Endothelial cell of umbilical vein (primary cell): ENCODE measurements at regions not wholly inside any gene's neighbourhood (a gene's known extent, or its start where the extent isn't known, plus 50 kb on each side); places are given as distances from the start of the nearest gene placed in this dataset.

Experiments used
- POLR2A ChIP-seq: IDR thresholded peaks from 2 replicates; pipeline ENCODE4 v1.6.1; 2012; ENCODE audit warnings: low read depth, mild to moderate bottlenecking, control low read depth, low read length
- POLR2AphosphoS5 ChIP-seq: IDR thresholded peaks from 2 replicates; pipeline ENCODE4 v1.6.1; 2012; ENCODE audit warnings: low read depth, mild to moderate bottlenecking, control low read depth, low read length, moderate library complexity; ENCODE audit not compliant: insufficient read depth
- TF ChIP-seq, protein P1 (sequence below): IDR thresholded peaks from 2 replicates; pipeline ENCODE4 v1.6.1; 2011; ENCODE audit not compliant: insufficient read depth, insufficient read length
- TF ChIP-seq, protein P2 (sequence below), 2 donors: IDR thresholded peaks; 1 replicate in 1 of 2; 2 replicates in 1 of 2; pipeline ENCODE4 v1.5.1; 2011; ENCODE audit warnings: low read length in 2 of 2, mild to moderate bottlenecking in 2 of 2, moderate library complexity in 2 of 2, control low read depth in 1 of 2, inconsistent platforms in 1 of 2, low read depth in 1 of 2; ENCODE audit not compliant: insufficient read depth in 1 of 2; ENCODE audit errors: extremely low read depth in 1 of 2

DNA sequence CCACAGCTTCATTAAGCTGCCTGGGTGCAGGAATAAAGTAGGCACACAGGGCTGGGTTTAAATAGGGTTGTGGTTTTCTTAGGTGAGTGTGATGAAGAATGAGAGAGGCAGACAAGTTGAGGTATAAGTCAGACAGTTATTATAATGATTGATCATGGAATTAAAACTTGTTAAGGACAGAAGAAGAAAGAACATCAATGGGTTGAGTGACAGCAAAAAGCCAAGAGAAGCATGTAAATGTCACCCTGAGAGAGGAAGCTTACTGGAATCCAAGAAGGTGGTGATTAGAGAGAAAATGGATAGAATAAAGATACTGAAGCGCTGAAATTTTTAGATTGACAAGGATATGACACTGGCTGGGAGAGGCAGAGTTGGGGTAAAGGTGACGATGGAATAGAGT, 325.2 kb upstream of the SLITRK1 start:
- TF ChIP-seq, protein P1, sequence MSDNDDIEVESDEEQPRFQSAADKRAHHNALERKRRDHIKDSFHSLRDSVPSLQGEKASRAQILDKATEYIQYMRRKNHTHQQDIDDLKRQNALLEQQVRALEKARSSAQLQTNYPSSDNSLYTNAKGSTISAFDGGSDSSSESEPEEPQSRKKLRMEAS: no peak
- TF ChIP-seq, protein P2, sequence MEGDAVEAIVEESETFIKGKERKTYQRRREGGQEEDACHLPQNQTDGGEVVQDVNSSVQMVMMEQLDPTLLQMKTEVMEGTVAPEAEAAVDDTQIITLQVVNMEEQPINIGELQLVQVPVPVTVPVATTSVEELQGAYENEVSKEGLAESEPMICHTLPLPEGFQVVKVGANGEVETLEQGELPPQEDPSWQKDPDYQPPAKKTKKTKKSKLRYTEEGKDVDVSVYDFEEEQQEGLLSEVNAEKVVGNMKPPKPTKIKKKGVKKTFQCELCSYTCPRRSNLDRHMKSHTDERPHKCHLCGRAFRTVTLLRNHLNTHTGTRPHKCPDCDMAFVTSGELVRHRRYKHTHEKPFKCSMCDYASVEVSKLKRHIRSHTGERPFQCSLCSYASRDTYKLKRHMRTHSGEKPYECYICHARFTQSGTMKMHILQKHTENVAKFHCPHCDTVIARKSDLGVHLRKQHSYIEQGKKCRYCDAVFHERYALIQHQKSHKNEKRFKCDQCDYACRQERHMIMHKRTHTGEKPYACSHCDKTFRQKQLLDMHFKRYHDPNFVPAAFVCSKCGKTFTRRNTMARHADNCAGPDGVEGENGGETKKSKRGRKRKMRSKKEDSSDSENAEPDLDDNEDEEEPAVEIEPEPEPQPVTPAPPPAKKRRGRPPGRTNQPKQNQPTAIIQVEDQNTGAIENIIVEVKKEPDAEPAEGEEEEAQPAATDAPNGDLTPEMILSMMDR (IDR thresholded peaks at IDR 0.05; ENCODE audit: extremely low read depth in 1 of 2, insufficient read depth in 1 of 2, low read depth in 1 of 2, low read length in 2 of 2): no peak
- TF ChIP-seq POLR2A (no peak), POLR2AphosphoS5 (no peak)
